Stimulated activated CD4-positive, alpha-beta T cell treated with anti-CD3 and anti-CD28 coated beads, Interleukin-15, amount 100 ng/mL, for 48 hours (primary cell): ENCODE measurements at regions not wholly inside any gene's neighbourhood (a gene's known extent, or its start where the extent isn't known, plus 50 kb on each side); places are given as distances from the start of the nearest gene placed in this dataset.

Source experiments
- DNase-seq, 2 donors: peaks; one replicate each; pipeline ENCODE4 v3.0.0-alpha.2; 2020; ENCODE audit warnings: low read depth in 2 of 2

DNA sequence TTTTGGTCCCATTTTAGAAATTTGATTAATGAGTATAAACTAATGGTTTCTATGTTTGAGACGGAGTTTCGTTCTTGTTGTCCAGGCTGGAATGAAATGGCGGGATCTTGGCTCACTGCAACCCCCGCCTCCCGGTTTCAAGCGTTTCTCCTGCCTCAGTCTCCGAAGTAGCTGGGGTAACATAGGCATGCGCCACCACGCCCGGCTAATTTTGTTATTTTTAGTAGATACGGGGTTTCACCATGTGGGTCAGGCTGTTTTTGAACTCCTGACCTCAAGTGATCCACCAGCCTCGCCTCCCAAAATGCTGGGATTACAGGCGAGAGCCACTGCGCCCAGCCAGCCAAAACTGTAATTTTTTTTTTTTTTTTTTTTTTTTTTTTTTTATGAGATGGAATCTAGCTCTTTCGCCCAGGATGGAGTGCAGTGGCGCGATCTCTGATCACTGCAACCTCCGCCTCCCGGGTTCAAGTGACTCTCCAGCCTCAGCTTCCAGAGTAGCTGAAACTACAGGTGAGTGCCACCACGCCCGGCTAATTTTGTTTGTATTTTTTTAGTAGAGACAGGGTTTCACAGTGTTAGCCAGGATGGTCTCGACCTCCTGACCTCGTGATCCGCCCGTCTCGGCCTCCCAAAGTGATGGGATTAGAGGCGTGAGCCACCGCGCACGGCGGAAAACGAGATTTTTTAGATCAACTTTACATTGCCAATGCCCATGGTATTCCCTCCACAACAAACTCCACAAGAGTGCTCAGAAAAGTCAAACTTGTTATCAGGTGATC lies 127.8 kb downstream of the HFE start:
- DNase-seq: no peak

DNA sequence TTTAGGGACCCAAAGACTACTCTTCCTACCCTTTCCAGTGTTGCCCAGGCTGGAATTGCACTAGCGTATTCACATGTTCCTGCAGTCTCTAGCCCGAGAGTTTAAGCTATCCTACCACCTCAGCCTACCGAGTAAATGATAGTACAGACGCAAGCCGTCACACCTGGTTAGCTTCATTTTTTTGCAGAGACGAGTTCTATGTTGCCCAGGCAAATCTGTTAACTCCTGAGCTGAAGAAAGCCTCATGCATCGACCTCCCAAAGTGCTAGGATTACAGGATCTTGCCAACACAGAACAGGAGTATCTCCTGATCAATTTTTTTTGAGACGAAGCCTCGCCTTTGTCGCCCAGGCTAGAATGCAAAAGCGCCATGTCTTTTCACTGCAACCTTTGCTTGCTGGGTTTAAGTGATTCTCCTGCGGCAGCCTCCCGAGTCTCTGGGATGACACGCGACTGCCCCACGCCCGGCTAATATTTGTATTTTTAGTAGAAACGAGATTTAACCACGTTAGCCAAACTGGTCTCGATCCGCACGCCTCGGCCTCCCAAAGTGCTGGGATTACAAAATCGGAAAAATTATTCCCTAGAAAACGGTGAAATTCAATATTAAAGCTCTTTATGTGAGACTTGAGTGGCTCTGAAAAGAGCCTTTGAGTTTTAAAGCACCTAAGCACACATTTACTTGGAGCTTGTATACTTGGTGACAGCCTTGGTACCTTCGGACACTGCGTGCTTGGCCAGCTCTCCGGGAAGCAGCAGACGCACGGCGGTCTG lies 128.5 kb downstream of the HFE start:
- no peak for DNase-seq

DNA sequence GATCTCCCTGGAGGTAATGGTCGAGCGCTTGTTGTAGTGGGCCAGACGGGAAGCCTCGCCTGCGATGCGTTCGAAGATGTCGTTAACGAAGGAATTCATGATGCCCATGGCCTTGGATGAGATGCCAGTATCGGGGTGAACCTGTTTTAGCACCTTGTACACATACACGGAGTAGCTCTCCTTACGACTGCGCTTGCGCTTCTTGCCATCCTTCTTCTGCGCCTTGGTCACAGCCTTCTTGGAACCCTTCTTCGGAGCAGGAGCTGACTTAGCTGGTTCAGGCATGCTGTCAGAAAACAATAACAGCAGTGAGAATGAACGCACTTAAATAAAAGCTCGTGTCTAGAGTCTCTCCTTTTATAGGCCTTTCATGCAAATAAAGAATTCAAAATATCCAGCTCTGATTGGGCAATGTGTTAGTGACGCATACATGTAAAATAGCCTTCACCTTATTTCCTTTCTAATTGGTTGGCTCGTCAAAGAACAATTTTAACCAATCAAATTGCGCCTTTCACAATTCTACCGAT lies 129.2 kb downstream of the HFE start:
- peak in 1 of 2 donors; percentile 76 for DNase-seq

DNA sequence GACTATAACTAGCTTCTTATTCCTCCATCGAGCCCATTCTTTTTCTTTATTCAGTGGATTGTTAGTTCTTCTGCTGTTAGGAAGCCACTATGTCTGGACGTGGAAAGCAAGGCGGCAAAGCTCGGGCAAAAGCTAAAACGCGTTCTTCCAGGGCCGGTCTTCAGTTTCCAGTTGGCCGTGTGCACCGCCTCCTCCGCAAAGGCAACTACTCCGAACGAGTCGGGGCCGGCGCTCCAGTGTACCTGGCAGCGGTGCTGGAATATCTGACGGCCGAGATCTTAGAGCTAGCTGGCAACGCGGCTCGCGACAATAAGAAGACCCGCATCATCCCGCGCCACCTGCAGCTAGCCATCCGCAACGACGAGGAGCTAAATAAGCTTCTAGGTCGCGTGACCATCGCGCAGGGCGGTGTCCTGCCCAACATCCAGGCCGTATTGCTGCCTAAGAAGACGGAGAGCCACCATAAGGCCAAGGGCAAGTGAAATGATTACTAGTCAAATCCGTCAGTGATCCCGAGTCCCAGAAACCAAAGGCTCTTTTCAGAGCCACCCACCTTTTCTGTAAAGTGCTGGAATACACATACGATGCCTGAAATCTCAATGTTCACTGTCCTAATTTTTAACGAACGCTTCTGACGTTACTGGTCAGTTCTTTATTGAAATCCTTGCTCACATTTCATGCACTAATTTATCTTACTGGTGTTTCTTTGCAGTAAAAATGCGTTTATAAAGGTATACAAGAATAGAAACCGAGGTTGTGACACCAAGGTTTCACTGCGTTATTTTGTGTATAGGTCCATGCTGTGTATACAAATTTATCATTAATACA lies 129.9 kb downstream of the HFE start:
- DNase-seq: peak in 1 of 2 donors; percentile 81

DNA sequence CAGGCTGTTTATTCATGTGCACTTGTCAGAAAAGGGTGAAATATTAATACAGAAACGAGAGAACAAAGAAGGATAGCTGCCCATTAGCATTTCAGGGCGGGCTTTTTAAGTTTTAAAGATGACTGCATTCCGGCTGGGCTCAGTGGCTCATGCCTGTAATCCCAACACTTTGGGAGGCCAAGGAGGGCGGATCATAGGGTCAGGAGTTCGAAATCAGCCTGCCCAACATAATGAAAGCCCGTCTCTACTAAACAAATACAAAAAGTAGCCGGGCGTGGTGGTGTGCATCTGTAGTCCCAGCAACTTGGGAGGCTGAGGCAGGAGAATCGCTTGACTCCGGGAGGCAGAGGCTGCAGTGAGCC lies 130.5 kb downstream of the HFE start:
- no peak for DNase-seq

DNA sequence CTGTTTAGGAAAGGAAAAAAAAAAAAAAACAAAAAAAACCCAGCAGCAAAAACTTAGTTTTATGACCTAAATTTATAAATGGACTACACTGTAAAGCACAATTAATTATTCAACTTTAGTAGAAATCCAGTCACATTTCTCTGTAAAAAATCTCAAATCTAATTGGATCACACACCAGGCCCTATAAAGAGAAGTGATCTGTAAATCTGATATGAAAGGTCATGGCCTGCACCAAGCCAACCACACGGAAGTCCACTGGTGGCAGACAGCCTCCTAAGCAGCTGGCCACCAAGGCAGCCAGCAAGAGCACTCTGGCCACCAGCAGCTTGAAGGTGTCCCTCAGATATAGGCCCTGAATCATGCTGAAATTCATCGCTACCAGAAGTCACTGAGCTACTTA lies 131.6 kb downstream of the HFE start:
- DNase-seq: no peak

DNA sequence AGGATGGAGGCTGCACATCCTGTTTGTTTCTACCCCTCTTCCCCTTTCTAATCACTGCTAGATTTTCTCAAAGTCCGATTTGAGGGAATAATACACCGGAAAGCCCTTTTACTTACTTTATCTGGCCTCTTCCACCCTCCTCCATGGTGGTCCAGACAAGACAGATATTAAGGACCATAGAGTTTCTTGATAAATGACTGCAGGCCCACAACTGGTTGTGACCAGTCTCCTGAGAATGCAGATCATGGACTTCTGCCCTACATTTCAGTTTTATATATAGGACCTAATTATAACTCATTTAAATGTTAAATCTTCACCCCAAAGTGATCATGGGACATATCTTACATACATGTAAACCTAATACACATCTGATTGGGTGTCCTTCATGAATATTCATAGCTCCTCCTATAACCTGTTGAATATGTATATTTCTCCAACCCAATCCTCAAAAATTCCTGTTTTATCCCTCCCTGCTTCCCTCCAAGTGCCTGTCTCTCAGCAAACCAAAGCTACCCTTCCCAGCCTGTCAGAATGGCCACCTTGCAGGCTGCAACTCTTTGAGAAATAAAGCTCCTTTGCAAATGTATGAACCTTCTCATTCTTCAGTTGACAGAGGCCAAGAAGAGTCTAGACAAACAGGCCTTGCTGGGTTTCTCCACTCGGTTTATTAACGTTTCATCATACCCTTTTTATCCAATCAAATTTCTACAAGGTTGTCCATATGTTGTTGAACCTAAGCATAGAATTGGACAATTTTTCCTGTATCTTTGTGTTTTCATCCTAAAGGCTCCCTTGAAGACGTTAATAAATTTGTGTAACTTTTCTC lies 133.1 kb downstream of the HFE start:
- no peak for DNase-seq

DNA sequence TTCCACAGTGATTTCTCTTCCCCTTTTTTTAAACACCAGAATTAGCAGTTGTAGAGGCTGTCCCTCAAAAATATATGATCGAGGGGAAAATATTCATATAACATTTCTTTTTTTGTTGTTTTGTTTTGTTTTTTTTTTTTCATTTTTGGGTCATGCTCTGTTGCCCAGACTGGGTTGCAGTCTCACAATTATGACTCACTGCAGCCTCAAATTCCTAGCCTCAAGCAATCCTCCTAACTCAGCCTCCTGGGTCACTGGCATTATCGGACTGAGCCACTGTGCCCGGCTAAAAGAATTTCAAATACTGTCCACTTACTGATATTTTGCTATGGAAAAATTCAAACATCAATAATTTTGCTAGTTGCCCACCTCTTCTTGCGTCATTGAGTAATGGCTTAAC lies 134.0 kb downstream of the HFE start:
- DNase-seq: no peak

DNA sequence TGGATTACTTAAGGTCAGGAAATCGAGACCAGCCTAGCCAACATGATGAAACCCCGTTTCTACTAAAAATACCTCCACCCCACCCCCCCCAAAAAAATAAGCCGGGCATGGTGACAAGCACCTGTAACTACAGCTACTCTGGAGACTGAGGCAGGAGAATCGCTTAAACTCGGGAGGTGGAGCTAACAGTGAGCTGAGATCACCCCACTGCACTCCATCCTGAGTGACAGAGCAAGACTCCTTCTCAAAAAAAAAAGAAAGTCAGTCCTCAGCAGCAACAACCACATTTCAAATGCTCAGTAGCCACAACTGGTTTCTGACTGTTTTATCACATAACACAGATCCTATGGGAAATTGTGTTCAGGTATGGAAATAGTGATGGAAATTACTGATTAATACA lies 135.3 kb downstream of the HFE start:
- no peak for DNase-seq

DNA sequence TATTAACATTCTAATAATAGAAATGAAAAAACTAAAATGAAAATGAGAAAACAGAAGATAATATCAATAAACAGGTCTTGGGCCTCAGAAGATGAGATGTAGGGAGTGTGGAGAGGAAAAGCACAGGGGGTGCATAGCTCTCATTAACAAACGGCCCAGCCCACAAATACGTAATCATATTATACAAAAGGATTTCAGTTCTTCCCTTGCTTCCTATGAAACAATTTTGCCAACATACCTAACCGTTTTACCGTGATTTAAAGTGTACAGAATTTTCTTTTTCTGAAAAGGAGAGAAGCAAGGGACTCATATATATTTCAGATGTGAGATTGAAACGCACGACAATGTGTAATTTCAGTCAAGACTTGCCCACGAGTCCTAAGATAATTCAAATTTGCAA lies 136.0 kb downstream of the HFE start:
- DNase-seq: no peak

DNA sequence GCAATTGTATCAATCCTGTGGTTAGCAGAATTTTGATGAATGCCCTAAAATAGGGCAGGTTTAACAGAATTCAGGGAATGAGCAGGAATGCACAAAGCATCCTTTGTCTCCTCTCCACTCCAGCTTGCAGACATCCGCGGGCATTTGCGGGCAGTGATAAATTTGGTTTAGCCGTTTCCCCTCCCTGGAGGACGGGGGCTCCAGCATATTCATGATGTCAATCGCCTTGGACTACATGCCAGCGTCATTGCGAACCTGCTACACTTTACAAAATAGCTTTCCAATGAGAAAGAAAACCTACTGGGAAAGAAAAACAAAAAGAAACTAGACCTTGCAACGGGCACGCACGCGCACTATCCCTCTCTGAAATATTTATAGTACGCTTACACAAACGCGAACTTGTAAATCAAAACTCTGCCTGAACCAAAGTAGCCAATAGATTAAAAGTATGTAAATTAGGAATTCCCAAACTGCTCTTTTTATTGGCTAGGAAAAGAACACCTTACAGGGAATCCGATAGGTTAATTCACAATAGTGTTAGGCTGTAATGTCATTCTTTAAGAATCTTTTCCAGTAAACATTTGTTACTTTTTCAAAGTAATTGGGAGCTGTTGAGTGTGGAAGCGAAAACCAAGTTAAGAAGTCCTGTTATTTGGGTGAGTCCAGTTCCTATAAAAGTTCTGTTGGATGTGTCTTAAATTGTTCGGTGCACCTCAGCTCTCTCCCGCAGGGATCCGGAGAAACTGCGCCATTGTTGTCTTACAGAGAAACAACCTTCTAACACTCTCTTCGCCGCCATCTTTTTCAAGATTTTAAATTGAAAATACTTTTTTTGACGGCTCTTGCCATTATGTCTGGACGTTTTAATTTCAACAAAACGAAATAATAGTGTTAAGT lies 136.7 kb downstream of the HFE start:
- no peak for DNase-seq

DNA sequence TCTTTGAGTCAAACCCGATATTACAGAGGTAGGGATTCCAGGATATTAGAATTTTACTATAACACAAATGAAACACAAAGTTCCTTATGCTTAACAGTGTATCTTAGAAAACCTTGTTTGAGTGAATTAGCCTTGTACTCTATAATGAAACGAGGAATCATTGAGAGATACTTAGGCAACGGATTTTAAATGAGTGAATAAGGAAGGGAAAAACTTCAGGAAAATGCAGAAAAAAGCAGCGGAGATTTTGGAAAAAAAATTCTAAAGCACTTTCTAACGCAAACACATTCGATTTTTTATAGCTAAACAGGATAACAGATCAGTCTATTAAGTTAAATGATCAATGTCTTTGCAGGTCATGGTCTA lies 137.3 kb downstream of the HFE start:
- no peak for DNase-seq

DNA sequence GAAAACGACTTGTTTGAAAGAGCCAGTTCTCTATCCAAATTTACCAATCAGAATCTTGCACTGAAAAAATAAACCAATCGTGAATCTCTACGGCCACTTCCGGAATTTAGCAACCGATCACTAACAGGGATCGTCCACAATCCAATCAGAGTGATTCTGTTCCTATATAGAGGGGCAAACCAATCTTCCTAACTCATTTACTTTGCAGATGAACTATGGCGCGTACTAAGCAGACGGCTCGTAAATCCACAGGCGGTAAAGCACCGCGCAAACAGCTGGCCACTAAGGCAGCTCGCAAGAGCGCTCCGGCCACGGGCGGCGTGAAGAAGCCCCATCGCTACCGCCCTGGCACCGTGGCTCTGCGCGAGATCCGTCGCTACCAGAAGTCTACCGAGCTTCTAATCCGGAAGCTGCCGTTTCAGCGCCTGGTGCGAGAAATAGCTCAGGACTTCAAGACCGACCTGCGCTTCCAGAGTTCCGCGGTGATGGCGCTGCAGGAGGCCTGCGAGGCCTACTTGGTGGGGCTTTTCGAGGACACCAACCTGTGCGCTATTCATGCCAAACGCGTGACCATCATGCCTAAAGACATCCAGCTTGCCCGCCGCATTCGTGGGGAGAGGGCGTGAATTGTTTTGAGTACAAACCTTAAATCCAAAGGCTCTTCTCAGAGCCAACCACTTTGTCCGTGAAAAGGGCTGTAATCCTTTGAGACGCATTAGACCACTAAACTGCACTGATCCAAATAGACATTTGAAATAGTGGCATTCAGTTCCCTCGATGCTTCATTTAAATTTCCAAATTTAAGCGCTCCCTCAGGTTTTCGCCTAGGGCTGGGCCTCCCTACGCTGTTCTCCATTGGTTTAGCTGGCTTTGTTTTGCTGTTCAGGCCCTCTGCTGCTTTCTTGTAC lies 138.0 kb downstream of the HFE start:
- DNase-seq: no peak

DNA sequence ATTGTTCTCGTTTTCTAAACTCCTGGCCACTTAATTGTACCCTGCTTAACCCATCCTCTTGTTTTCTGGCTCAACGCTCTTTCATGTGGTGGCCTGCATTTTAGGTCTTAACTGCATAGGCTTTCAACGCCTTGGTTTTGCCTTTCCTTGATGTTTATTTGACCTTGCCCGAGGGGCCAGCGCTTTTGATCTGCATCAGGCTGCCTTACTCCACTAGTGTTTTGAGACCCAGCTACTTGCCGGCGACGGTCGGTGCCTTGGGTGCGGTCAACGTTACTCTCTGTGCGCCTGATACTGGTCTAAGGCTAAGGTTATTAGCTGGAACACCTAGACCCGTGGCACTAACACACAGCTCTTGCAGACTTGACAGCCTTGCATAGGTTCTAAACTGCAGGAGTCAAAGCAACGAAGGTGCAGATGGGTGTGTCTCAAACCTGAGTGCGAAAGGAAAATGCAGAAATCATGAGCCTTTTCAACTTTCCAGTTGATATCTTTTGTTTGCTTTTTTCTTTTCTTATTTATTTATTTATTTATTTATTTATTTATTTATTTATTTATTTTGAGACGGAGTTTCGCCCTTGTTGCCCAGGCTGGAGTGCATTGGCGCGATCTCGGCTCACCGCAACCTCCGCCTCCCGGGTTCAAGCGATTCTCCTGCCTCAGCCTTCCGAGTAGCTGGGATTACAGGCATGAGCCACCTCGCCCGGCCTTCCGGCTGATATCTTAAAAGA lies 138.8 kb downstream of the HFE start:
- no peak for DNase-seq

DNA sequence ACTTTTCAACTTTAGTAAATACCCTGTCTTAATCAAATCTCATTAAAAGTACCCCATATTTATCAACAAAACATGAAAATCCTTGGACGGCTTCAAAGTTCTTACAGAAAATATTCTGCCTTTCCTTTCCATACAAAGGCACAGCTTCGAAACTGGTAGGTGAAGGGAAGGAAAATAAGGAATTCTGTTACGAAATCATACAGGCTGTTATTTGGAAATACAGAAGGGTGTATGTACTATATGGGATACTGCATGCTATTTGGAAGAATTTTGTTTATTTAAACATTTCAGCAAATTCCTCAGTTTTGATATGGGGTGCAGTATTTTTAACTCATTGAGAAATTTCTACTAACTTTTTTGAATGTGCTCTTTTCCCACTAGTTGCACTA lies 138.4 kb upstream of the BTN3A2 start:
- DNase-seq: no peak

DNA sequence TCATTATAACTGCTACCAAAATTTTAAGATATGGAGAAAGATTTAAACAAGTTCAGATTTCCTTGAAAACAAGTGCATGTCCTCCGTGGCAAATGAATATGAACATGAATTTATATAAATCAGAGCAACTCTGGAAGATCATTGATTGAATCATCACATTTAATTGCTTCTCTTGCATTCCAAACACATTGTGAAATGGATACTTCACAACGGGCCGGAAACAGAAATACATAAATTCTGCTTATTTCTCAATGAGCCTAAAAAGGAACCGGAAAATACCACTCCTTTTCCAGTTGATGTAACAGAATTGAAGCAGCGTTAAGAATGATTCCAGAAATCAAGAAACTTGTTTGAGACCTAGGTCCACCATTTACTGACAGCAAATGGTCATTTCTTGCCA lies 134.6 kb upstream of the BTN3A2 start:
- no peak for DNase-seq

DNA sequence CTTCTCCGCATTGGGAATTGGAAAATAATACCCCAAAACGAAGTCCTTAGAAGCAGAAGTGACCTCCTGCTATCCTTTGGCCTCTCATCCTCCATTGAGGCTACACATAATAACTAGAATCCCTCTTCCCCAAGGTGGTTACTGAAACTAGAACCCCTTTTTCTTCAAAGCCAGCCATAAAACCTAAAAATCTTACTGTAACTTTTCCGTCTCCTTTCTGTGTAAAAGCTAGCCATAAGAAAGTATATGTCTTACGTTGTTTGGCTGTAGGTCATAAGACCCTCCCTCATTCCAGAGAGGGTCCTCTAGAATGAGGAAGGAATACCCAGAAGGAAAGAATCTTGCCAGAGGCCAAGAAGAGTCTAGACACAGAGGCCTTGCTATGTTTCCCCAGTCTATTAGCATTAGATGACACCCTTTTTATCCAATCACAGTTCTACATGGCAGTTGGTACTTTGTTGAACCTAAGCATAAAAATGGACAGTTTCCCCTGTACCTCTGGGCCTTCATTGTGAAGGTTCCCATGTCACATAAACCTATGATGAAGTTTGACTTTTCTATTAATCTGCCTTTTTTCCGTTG lies 133.9 kb upstream of the BTN3A2 start:
- DNase-seq: no peak

DNA sequence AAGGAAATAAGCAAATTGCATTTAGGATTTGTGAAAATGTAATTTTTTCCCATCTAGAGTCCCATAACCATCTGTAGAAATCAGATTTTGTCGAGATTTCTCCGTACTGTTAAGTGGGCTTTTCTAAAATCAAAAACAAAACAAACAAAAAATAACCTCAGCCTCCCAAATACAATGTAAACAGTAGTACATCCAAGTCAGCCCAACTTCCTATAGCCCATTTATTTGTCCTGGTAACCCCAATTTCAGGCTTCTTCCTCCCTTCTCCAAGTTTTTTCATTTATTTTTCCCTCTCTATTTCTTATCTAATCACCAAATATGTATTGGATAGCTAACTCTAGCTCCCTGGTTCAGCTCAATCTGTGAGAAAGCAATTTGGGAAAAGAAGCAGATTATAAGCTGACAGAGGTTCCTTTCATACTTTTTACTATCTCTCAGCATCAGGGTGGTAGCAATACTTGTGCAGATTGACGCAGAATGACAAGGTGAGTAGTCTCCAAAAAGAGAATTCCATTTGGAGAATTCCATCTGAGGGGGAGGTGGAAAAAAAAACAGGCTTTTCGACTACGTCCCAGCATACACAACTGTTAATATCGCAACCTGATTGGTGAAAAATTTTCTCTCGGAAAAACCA lies 132.6 kb upstream of the BTN3A2 start:
- no peak for DNase-seq
